GM18951 (cell line): ENCODE measurements at regions not wholly inside any gene's neighbourhood (a gene's known extent, or its start where the extent isn't known, plus 50 kb on each side); places are given as distances from the start of the nearest gene placed in this dataset.

Experiments
- POLR2A ChIP-seq: IDR thresholded peaks from 4 replicates; pipeline ENCODE4 v1.6.1; 2011; ENCODE audit warnings: mild to moderate bottlenecking; ENCODE audit not compliant: insufficient read length, insufficient read depth; ENCODE audit errors: extremely low read depth
- in situ Hi-C: fragments of 300-500 bp; cut with MboI; formaldehyde crosslinking; loops from one replicate; pipeline ENCODE4 v1.12.0; 2022; ENCODE audit warnings: low sequenced_read_pairs, mixed read lengths, inconsistent platforms; ENCODE audit not compliant: unreplicated experiment

- in situ Hi-C loops: no loop called here
- no peak for TF ChIP-seq POLR2A
Observed at GRCh38 chr10:1972406-1972805, 235.1 kb upstream of the ADARB2 start.

GRCh38 chr10:1968257-1969033 is 231.1 kb upstream of the ADARB2 start:
- no peak for TF ChIP-seq POLR2A
- in situ Hi-C loops: no loop called here

- no peak for TF ChIP-seq POLR2A
- in situ Hi-C loops: no loop called here
Observed at GRCh38 chr10:1966712-1967376, 229.5 kb upstream of the ADARB2 start.

GRCh38 chr10:1964476-1964875 is 227.2 kb upstream of the ADARB2 start:
- TF ChIP-seq POLR2A: no peak
- in situ Hi-C loops: no loop called here

- in situ Hi-C loops: no loop called here
- no peak for TF ChIP-seq POLR2A
Observed at GRCh38 chr10:1963341-1963740, 226.0 kb upstream of the ADARB2 start.

- TF ChIP-seq POLR2A: no peak
- in situ Hi-C loops: no loop called here
Observed at GRCh38 chr10:1961989-1962388, 224.7 kb upstream of the ADARB2 start.

GRCh38 chr10:1960982-1961381 is 223.7 kb upstream of the ADARB2 start:
- in situ Hi-C loops: no loop called here
- no peak for TF ChIP-seq POLR2A

- TF ChIP-seq POLR2A: no peak
- in situ Hi-C loops: no loop called here
Observed at GRCh38 chr10:1957057-1957456, 219.7 kb upstream of the ADARB2 start.

GRCh38 chr10:1954300-1954699 is 217.0 kb upstream of the ADARB2 start:
- in situ Hi-C loops: no loop called here
- TF ChIP-seq POLR2A: no peak

- in situ Hi-C loops: no loop called here
- no peak for TF ChIP-seq POLR2A
Observed at GRCh38 chr10:1952126-1953095, 215.1 kb upstream of the ADARB2 start.

- in situ Hi-C loops: no loop called here
- TF ChIP-seq POLR2A: no peak
Observed at GRCh38 chr10:1950803-1951495, 213.6 kb upstream of the ADARB2 start.

- in situ Hi-C loops: no loop called here
Observed at GRCh38 chr10:1947464-1948003, 210.2 kb upstream of the ADARB2 start.

GRCh38 chr10:1944487-1944886 is 207.2 kb upstream of the ADARB2 start:
- in situ Hi-C loops: no loop called here
- no peak for TF ChIP-seq POLR2A

More at GRCh38 chr10:1947464-1948003, 210.2 kb upstream of the ADARB2 start:
- no peak for TF ChIP-seq POLR2A

GRCh38 chr10:1942478-1942877 is 205.2 kb upstream of the ADARB2 start:
- in situ Hi-C loops: no loop called here
- TF ChIP-seq POLR2A: no peak
